RCC 7860 (cell line): ENCODE measurements at regions not wholly inside any gene's neighbourhood (a gene's known extent, or its start where the extent isn't known, plus 50 kb on each side); places are given as distances from the start of the nearest gene placed in this dataset.
"Not testable (repeated sequence)": the region's sequence is repeated elsewhere in the genome, so short reads cannot be mapped to it uniquely, and the experiment has no call there.

Experiments used
- DNase-seq: peaks from one replicate; pipeline ENCODE4 v3.0.0-alpha.2; 2015; ENCODE audit warnings: low spot score
- FAIRE-seq: peaks from 2 replicates; lab custom pipeline; 2012; peaks lifted over from hg19 to GRCh38; lab: Jason Lieb, UNC

- no peak for FAIRE-seq
These were observed 1407.7 kb downstream of the LRFN5 start for GRCh38 chr14:43014338-43014737.

GRCh38 chr14:43012817-43013216, 1406.1 kb downstream of the LRFN5 start:
- FAIRE-seq, result no peak

More at GRCh38 chr14:43014338-43014737, 1407.7 kb downstream of the LRFN5 start:
- DNase-seq, result no peak

GRCh38 chr14:43005807-43006206, 1399.1 kb downstream of the LRFN5 start:
- FAIRE-seq (no peak), DNase-seq (no peak)

More at GRCh38 chr14:43012817-43013216, 1406.1 kb downstream of the LRFN5 start:
- no peak for DNase-seq

GRCh38 chr14:43003845-43004244, 1397.2 kb downstream of the LRFN5 start:
- FAIRE-seq (no peak), DNase-seq (no peak)

- no peak for FAIRE-seq
- DNase-seq, result no peak
These were observed 1395.1 kb downstream of the LRFN5 start for GRCh38 chr14:43001731-43002130.

GRCh38 chr14:42994051-42994736, 1387.5 kb downstream of the LRFN5 start:
- peak; percentile 59 for DNase-seq

GRCh38 chr14:42992930-42993329, 1386.3 kb downstream of the LRFN5 start:
- DNase-seq, result no peak
- no peak for FAIRE-seq

More at GRCh38 chr14:42994051-42994736, 1387.5 kb downstream of the LRFN5 start:
- no peak for FAIRE-seq

- no peak for DNase-seq
- no peak for FAIRE-seq
These were observed 1373.7 kb downstream of the LRFN5 start for GRCh38 chr14:42980419-42980818.

- FAIRE-seq, DNase-seq: not testable (repeated sequence)
These were observed 1366.5 kb downstream of the LRFN5 start for GRCh38 chr14:42973171-42973570.

GRCh38 chr14:42965512-42965911, 1358.8 kb downstream of the LRFN5 start:
- FAIRE-seq (no peak), DNase-seq (no peak)

- no peak for FAIRE-seq
- no peak for DNase-seq
These were observed 1354.8 kb downstream of the LRFN5 start for GRCh38 chr14:42961509-42961908.

GRCh38 chr14:42950363-42950762, 1343.7 kb downstream of the LRFN5 start:
- FAIRE-seq (no peak), DNase-seq (no peak)

- FAIRE-seq, result no peak
- DNase-seq, result no peak
These were observed 1341.3 kb downstream of the LRFN5 start for GRCh38 chr14:42947991-42948390.

- DNase-seq, result no peak
- FAIRE-seq, result no peak
These were observed 1337.6 kb downstream of the LRFN5 start for GRCh38 chr14:42944284-42944683.

- no peak for FAIRE-seq
- DNase-seq, result no peak
These were observed 1324.6 kb downstream of the LRFN5 start for GRCh38 chr14:42931308-42931707.

- no peak for DNase-seq
- FAIRE-seq, result no peak
These were observed 1323.3 kb downstream of the LRFN5 start for GRCh38 chr14:42929806-42930480.

- FAIRE-seq (no peak), DNase-seq (no peak)
These were observed 1320.6 kb downstream of the LRFN5 start for GRCh38 chr14:42927313-42927712.

- DNase-seq (no peak), FAIRE-seq (no peak)
These were observed 1315.2 kb downstream of the LRFN5 start for GRCh38 chr14:42921901-42922300.

GRCh38 chr14:42918615-42919014, 1311.9 kb downstream of the LRFN5 start:
- no peak for DNase-seq
- no peak for FAIRE-seq

GRCh38 chr14:42911642-42912041, 1305.0 kb downstream of the LRFN5 start:
- FAIRE-seq (no peak), DNase-seq (no peak)

GRCh38 chr14:42909659-42910058, 1303.0 kb downstream of the LRFN5 start:
- FAIRE-seq (no peak), DNase-seq (no peak)

GRCh38 chr14:42893183-42893582, 1286.5 kb downstream of the LRFN5 start:
- DNase-seq (no peak), FAIRE-seq (no peak)
